NOMO-1 treated with dmso at 0.1 percent for 144 hours (cell line): ENCODE measurements at regions not wholly inside any gene's neighbourhood (a gene's known extent, or its start where the extent isn't known, plus 50 kb on each side); places are given as distances from the start of the nearest gene placed in this dataset.

ENCODE experiments used
- DNase-seq: peaks from one replicate; lab custom pipeline; 2025; ENCODE audit not compliant: unreplicated experiment; lab: John Stamatoyannopoulos, UW

DNA sequence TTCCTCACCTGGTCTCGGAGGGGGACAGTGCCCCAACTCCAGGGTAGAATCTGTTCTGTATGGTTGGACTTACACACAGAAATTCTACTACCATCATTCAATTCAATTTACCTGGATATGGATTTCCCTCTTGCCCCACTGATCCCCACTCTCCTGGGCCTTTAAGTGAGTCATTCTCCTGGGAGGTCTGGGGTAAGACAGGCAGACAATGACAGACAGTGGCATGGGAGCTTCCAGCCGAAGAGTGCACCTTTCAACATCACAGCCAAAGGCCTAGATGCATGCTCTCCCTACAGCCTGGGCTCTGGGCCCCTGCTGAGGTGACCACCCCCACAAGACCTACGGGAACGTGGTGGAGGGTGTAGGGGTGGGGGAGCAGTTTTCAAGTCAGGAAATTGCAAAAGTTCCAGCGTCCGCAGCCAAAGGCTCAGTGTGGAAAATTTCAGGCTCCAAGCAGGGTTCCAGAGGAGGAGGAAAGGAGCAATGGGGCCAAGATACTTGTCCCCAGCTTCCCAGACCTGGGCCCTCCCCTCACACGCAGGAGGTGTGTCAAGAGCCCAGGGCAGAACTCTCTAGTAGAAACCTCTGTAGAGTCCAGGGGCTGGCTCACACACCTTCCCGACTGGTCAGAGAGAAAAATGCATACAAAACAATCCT is 296.4 kb downstream of the CYP26B1 start:
- no peak for DNase-seq

GRCh38 chr2:71850306-71850801 is 297.3 kb downstream of the CYP26B1 start:
- DNase-seq, result no peak

- no peak for DNase-seq
Measured at GRCh38 chr2:71849607-71850305, 297.9 kb downstream of the CYP26B1 start.

DNA sequence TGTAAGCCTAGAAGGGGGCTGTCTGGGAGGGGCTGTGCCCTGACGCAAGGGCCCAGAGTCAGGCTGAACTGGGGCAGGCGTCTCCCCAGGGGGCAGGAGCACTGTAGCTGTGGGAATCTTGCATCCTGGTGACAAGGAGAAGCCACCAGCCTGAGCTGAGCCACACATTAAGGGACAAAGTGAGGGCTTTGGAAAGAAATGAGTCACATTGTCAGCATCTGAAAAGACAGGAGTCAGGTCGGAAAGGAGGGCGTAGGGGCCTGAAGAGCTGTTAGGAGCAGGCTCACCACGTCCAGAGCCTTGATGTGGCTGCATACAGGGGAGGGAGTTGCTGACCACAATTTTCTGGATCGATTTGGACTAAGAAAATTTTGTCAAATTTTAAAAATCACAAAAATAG is 298.6 kb downstream of the CYP26B1 start:
- DNase-seq, result no peak

DNA sequence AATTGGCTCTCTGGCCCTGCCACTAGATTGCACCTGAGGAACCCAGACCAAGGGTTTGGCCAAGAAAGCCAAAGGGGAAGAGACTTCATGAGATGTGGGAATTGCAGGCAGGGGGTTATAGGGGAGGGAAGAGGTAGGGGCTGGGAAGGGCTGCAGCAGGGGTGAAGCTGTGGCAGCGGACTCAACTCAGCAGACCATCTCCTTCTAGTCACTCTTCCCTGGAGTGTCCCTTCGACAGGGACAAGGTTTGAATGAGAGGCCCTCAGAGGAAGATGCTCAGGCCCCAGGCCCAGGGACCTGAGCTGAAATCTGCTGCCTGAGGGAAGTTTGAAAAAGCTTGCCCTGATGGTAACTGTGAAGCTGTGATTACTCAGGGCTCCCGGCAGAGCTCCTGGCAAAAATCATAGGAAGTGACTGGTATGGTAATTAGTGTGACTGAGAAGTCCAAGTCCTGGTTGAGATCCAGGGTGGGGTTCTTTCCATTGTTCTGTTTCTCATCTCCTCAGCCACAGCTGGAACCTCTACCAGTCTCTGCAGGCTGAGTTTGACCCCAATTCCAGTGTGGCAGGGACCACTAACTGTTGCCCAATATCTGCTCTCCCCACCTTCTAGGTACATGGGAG is 300.9 kb downstream of the CYP26B1 start:
- DNase-seq, result no peak

- DNase-seq, result no peak
Measured at GRCh38 chr2:71846072-71846471, 301.6 kb downstream of the CYP26B1 start.

GRCh38 chr2:71844967-71845366 is 302.7 kb downstream of the CYP26B1 start:
- DNase-seq, result no peak

DNA sequence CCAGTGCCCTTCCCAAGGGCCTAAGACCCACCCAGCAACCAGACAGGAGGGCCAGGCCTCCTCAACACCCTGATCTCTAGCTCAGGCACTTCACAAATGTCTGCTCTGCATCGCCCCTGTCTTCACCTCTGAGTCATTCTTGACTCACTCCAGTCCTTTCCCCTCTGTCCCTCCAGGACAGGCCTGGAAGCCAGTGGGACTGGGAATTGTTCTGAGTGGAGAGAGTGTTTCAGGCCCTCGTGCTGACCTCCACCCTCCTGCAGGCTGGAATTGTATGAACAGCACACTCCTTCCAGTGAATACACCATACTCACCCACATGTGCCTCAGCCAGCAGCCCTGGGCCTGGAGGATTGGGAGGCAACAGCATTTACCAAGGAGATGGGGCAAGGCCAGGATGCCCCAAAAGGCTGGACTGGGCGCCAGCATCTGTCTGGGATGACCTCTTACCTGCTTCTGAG is 304.2 kb downstream of the CYP26B1 start:
- no peak for DNase-seq

DNA sequence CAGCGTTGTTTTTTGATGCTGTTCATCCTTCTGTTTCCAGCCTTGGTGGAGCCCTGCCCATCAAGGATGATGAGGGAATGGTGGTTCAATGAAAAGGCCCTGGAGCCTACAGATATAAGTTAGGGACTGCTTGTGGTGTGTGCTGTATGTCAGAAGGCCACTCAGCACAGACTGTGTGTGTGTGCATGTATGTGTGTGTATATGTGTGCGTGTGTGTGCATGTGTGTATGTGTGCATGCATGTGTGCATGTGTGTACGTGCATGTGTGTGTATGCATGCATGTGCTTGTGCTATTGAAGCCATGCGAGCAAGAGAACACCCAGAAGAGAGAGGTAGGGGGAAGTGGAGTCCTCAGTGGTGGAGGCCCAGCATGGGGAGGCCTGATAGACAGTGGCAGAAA is 304.9 kb downstream of the CYP26B1 start:
- DNase-seq, result no peak

- no peak for DNase-seq
Measured at GRCh38 chr2:71839826-71840225, 307.8 kb downstream of the CYP26B1 start.

DNA sequence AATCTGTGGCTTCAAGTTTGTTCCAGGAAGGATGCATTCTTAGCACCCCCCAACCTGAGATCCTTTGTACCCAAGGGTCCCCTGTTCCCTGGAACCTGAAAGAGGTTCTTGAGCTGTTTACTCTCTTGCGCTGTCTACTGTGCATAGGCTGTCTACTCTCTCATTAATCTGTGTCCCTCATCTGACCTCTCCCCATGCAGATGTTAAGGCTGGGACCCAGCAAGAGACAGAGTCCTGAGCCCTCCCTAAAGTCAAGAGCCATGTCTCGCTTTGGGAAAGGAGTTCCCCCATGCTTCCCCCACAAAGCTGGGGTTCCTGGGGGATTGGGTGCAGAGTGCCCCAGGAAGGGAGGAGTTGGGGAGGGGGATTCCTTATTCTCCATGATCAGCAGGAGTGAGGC is 312.9 kb downstream of the CYP26B1 start:
- no peak for DNase-seq

- no peak for DNase-seq
Measured at GRCh38 chr2:71833855-71834560, 313.7 kb downstream of the CYP26B1 start.

GRCh38 chr2:71833272-71833671 is 314.4 kb downstream of the CYP26B1 start:
- no peak for DNase-seq

GRCh38 chr2:71832844-71833243 is 314.8 kb downstream of the CYP26B1 start:
- no peak for DNase-seq

DNA sequence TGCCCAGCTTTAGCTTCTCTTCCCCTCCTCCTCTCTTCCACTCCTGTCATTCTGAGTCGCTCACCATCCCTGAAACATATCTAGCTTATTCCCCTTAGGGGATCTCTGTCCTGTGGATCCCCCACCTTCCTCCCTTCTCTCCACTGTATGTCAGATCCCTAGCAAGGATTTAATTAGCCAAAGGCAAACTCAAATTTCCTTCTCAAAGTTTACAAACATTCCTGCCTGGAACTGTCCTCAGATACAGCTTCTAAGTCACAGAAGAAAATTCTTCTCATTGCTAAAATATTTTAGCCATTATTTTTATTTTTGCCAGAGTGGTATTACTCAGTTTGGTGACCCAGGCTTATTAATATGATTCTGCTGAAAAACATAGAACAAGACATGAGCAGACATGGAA is 315.3 kb downstream of the CYP26B1 start:
- DNase-seq, result no peak

- no peak for DNase-seq
Measured at GRCh38 chr2:71831193-71831577, 316.5 kb downstream of the CYP26B1 start.

- DNase-seq, result no peak
Measured at GRCh38 chr2:71830497-71831192, 317.0 kb downstream of the CYP26B1 start.

GRCh38 chr2:71829008-71829407 is 318.7 kb downstream of the CYP26B1 start:
- no peak for DNase-seq

DNA sequence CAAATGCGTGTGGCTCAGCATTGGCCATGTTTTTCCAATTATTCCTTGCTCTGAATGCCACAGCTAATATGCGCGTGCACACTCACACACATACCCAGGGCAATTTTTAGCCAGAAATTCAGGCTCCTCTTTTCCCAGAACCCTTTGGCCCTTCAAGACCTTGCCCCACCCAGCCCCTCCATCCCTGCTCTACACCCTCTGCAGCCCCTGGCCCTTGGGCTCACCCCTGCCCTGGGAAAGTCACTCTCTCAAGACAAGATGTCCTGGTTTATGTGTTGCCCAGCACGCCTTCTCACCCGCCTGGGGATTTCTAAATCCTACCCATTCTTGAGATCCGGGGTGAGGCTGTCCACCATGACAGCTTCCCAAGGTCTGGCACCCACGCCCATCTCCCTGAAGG is 319.7 kb downstream of the CYP26B1 start:
- no peak for DNase-seq

DNA sequence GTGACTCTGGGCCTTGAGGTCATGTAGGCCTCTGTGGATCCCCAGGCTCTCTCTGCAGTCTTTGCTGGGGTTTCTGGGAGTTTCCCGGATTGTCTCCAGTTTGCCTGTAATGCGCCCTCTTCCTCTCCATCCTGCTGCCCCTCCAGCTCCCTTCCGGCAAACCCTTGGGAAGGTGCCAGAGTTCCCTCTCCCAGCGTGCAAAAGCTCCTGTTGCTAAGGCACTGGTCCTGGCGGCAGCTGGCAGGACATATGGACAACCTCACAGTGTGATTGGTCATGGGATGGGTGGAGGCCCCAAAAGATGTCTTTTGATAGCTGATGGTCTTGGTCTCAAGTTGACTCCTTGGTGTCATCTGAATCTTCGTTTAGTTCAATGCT is 320.1 kb downstream of the CYP26B1 start:
- DNase-seq, result no peak
